Lung (tissue), 11 donors: ENCODE measurements at regions not wholly inside any gene's neighbourhood (a gene's known extent, or its start where the extent isn't known, plus 50 kb on each side); places are given as distances from the start of the nearest gene placed in this dataset.
A peak's percentile ranks its signal among the peaks of the same experiment; 100 is the strongest.

ENCODE experiments used
- ATAC-seq: fragments of 200-7000 bp; cut with Tn5 transposase; one replicate; pipeline ENCODE4 v1.9.1; 2020; ENCODE audit warnings: moderate number of reproducible peaks; ENCODE audit not compliant: insufficient read depth, low FRiP score
- DNase-seq, 3 donors: peaks; one replicate each; pipeline ENCODE4 v3.0.0-alpha.2; 2013 to 2017
- H3K27ac ChIP-seq, 2 donors: one replicate each; pipeline ENCODE4 v1.5.1; 2013; ENCODE audit warnings: mild to moderate bottlenecking in 2 of 2, moderate library complexity in 2 of 2, control low read depth in 1 of 2, inconsistent platforms in 1 of 2, low read depth in 1 of 2, low read length in 1 of 2
- H3K27me3 ChIP-seq, 3 donors: one replicate each; pipeline ENCODE4 v1.5.1; 2013; ENCODE audit warnings: low read length in 2 of 3; ENCODE audit not compliant: control insufficient read depth in 3 of 3, insufficient read depth in 3 of 3
- H3K36me3 ChIP-seq, 4 donors: one replicate each; pipeline ENCODE4 v1.5.1; 2013; ENCODE audit warnings: low read length in 4 of 4, mild to moderate bottlenecking in 1 of 4, moderate library complexity in 1 of 4; ENCODE audit not compliant: control insufficient read depth in 4 of 4, insufficient read depth in 4 of 4
- H3K4me1 ChIP-seq, 5 donors: one replicate each; pipeline ENCODE4 v1.5.1; 2013; ENCODE audit warnings: low read length in 5 of 5, mild to moderate bottlenecking in 2 of 5, moderate library complexity in 1 of 5; ENCODE audit not compliant: control insufficient read depth in 5 of 5, insufficient read depth in 5 of 5
- H3K4me3 ChIP-seq: one replicate; pipeline ENCODE4 v1.5.1; 2013; ENCODE audit warnings: mild to moderate bottlenecking, control low read depth, moderate library complexity
- H3K9ac ChIP-seq, 2 donors: one replicate each; pipeline ENCODE4 v1.5.1; 2013; ENCODE audit warnings: low read length in 2 of 2, control low read depth in 1 of 2; ENCODE audit not compliant: insufficient read depth in 1 of 2
- H3K9me3 ChIP-seq, 4 donors: one replicate each; pipeline ENCODE4 v1.5.1; 2013; ENCODE audit warnings: low read length in 3 of 4, mild to moderate bottlenecking in 1 of 4, moderate library complexity in 1 of 4; ENCODE audit not compliant: control insufficient read depth in 4 of 4, insufficient read depth in 3 of 4
- CTCF ChIP-seq: IDR thresholded peaks from 2 replicates; pipeline ENCODE4 v1.5.1; 2012; ENCODE audit warnings: mild to moderate bottlenecking; ENCODE audit errors: control extremely low read depth, extremely low read depth
- WGBS, 2 donors: extraction: QIAGEN DNeasy Blood & Tissue Kit; methylation state at CpG; one replicate each; pipeline ENCODE4 v1.1.7; 2013; 5-methylcytosine and 5-hydroxymethylcytosine counted together
- donor health status: control.
- donor health status: control.
- donor health status: Bipolar disorder and iron deficiency.
- donor health status: healthy.
- donor health status: DM: yes; HTN: yes; CAD: no.

GRCh38 chr3:78066287-78066686, 1026.4 kb downstream of the ROBO2 start:
- H3K4me1 ChIP-seq = no peaks in the 10 kb centered on the region
- no peak overlapping the region for H3K27ac ChIP-seq
- no peaks in the 10 kb centered on the region for H3K27me3 ChIP-seq
- ATAC-seq (no peak), DNase-seq (no peak)
- H3K9ac ChIP-seq = no peak overlapping the region
- no peaks in the 10 kb centered on the region for H3K9me3 ChIP-seq
- no peaks in the 10 kb centered on the region for H3K36me3 ChIP-seq
- no peak for TF ChIP-seq CTCF
- 84 to 89% methylated on average over 5 of the region's 5 CpGs for WGBS, 2 donors
- H3K4me3 ChIP-seq = no peak overlapping the region

GRCh38 chr3:78070188-78070587, 1030.3 kb downstream of the ROBO2 start:
- 93 to 96% methylated on average over 2 of the region's 2 CpGs for WGBS, 2 donors

GRCh38 chr3:78076379-78076778, 1036.5 kb downstream of the ROBO2 start:
- H3K36me3 ChIP-seq = no peaks in the 10 kb centered on the region
- H3K27me3 ChIP-seq = no peaks in the 10 kb centered on the region
- no peak for TF ChIP-seq CTCF
- H3K27ac ChIP-seq = no peak overlapping the region
- no peaks in the 10 kb centered on the region for H3K9me3 ChIP-seq
- no peak overlapping the region for H3K4me3 ChIP-seq
- H3K4me1 ChIP-seq = peaks cover 0 to 4% (median 0%) of the 10 kb centered on the region in 5 donors
- ATAC-seq (no peak), DNase-seq (peak in 2 of 3 donors; percentile 23 to 32)
- H3K9ac ChIP-seq = no peak overlapping the region

More at GRCh38 chr3:78070188-78070587, 1030.3 kb downstream of the ROBO2 start:
- Histone ChIP-seq H3K36me3 (no peaks in the 10 kb centered on the region), H3K4me1 (no peaks in the 10 kb centered on the region), H3K27me3 (no peaks in the 10 kb centered on the region), H3K27ac (no peak overlapping the region), H3K4me3 (no peak overlapping the region), H3K9ac (no peak overlapping the region), H3K9me3 (no peaks in the 10 kb centered on the region)
- DNase-seq (no peak), ATAC-seq (no peak)
- TF ChIP-seq CTCF = no peak

GRCh38 chr3:78077178-78077577, 1037.3 kb downstream of the ROBO2 start:
- DNase-seq (no peak), ATAC-seq (no peak)
- no peak for TF ChIP-seq CTCF
- Histone ChIP-seq H3K9me3 (no peaks in the 10 kb centered on the region), H3K27me3 (no peaks in the 10 kb centered on the region), H3K36me3 (no peaks in the 10 kb centered on the region), H3K9ac (no peak overlapping the region), H3K27ac (no peak overlapping the region), H3K4me3 (no peak overlapping the region), H3K4me1 (peaks cover 0 to 4% (median 0%) of the 10 kb centered on the region in 5 donors)
- WGBS, 2 donors = 83% methylated on average over 4 of the region's 4 CpGs
